Fibroblast of lung (primary cell): ENCODE measurements at regions not wholly inside any gene's neighbourhood (a gene's known extent, or its start where the extent isn't known, plus 50 kb on each side); places are given as distances from the start of the nearest gene placed in this dataset.

Experiments used
- DNase-seq, 2 donors: peaks; one replicate each; pipeline versions ENCODE4 v3.0.0 to v3.0.0-alpha.2; 2010; ENCODE audit warnings: low read depth in 2 of 2
- H2AFZ ChIP-seq: 2 replicates; pipeline ENCODE4 v1.5.1; 2012; ENCODE audit warnings: low read length, control low read depth, inconsistent platforms
- H3K27ac ChIP-seq: 2 replicates; pipeline ENCODE4 v1.5.1; 2011; ENCODE audit warnings: low read length, control low read depth; ENCODE audit not compliant: insufficient read depth
- H3K27me3 ChIP-seq: 2 replicates; pipeline ENCODE4 v1.5.1; 2011; ENCODE audit warnings: mild to moderate bottlenecking, low read length; ENCODE audit not compliant: control insufficient read depth, insufficient read depth
- H3K36me3 ChIP-seq: 2 replicates; pipeline ENCODE4 v1.5.1; 2011; ENCODE audit warnings: low read length; ENCODE audit not compliant: control insufficient read depth, insufficient read depth
- H3K4me1 ChIP-seq: 2 replicates; pipeline ENCODE4 v1.5.1; 2011; ENCODE audit warnings: low read length; ENCODE audit not compliant: control insufficient read depth, insufficient read depth; ENCODE audit errors: extremely low read depth
- H3K4me2 ChIP-seq: 2 replicates; pipeline ENCODE4 v1.5.1; 2011; ENCODE audit warnings: low read length, control low read depth; ENCODE audit not compliant: insufficient read depth; ENCODE audit errors: extremely low read depth
- H3K4me3 ChIP-seq, 4 experiments: fragments of 200-600 bp in 1 of 4; sonication (generic) in 1 of 4; replicated peaks in 1 of 4; 2 replicates each; pipeline ENCODE4 v1.5.1; 2011 to 2016; ENCODE audit warnings: low read length in 4 of 4, low read depth in 3 of 4, mild to moderate bottlenecking in 3 of 4, control low read depth in 2 of 4, inconsistent platforms in 1 of 4, mixed read lengths in 1 of 4; ENCODE audit not compliant: insufficient read depth in 1 of 4; ENCODE audit errors: control extremely low read depth in 1 of 4
- H3K79me2 ChIP-seq: 2 replicates; pipeline ENCODE4 v1.5.1; 2012; ENCODE audit warnings: mild to moderate bottlenecking, low read length, inconsistent platforms; ENCODE audit not compliant: control insufficient read depth, insufficient read depth
- H3K9ac ChIP-seq: 2 replicates; pipeline ENCODE4 v1.5.1; 2011; ENCODE audit warnings: mild to moderate bottlenecking, low read length, control low read depth; ENCODE audit not compliant: insufficient read depth
- H3K9me3 ChIP-seq: 2 replicates; pipeline ENCODE4 v1.5.1; 2012; ENCODE audit warnings: low read depth, low read length; ENCODE audit not compliant: control insufficient read depth, insufficient read depth
- H4K20me1 ChIP-seq: 2 replicates; pipeline ENCODE4 v1.5.1; 2011; ENCODE audit warnings: low read length; ENCODE audit not compliant: control insufficient read depth, insufficient read depth; ENCODE audit errors: extremely low read depth
- CTCF ChIP-seq, 2 donors: IDR thresholded peaks in 1 of 2; conservative IDR thresholded peaks in 1 of 2; 1 replicate in 1 of 2; 2 replicates in 1 of 2; pipeline ENCODE4 v1.5.1; 2011 to 2012; ENCODE audit warnings: low read length in 2 of 2, control low read depth in 1 of 2, inconsistent platforms in 1 of 2, low read depth in 1 of 2, mild to moderate bottlenecking in 1 of 2
- EZH2 ChIP-seq: IDR thresholded peaks from 2 replicates; pipeline ENCODE4 v1.5.1; 2012; ENCODE audit warnings: low read length, control low read depth, mild to moderate bottlenecking; ENCODE audit errors: missing control alignments

GRCh38 chr3:178329936-178330335, 206.3 kb upstream of the KCNMB2 start:
- H3K36me3 ChIP-seq, result no peaks in the 10 kb centered on the region
- peak overlapping the region; percentile 30 for H2AFZ ChIP-seq
- no peaks in the 10 kb centered on the region for H4K20me1 ChIP-seq
- DNase-seq, result no peak
- no peaks in the 10 kb centered on the region for H3K9me3 ChIP-seq
- H3K4me2 ChIP-seq, result no peak overlapping the region
- H3K4me3 ChIP-seq, result no peak overlapping the region
- H3K27ac ChIP-seq, result no peak overlapping the region
- H3K9ac ChIP-seq, result no peak overlapping the region
- TF ChIP-seq CTCF (conservative IDR thresholded peaks at IDR 0.05 in 1 of 2, IDR thresholded peaks at IDR 0.05 in 1 of 2; ENCODE audit: low read depth in 1 of 2, low read length in 2 of 2) (no peak), EZH2 (no peak)
- H3K79me2 ChIP-seq, result no peaks in the 10 kb centered on the region
- no peaks in the 10 kb centered on the region for H3K4me1 ChIP-seq
- no peaks in the 10 kb centered on the region for H3K27me3 ChIP-seq

DNA sequence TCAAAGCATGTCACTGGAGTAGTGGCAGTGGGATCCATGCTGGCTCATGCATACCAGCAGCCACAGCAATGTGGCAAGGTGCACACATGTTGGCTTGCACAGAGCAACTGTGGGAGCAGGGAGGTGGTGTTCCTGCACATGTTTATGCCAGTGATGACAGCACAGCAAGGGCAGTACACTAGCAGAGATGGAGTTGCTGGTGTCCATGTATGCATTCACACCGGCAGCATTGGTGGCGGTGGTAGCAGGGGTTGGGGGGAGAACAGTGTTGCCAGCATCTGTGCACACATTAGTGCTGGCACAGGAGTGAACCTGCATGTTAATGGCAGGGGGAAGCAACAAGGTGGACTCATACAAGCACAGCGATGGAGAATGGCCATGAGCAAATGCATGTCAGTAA, 202.0 kb upstream of the KCNMB2 start:
- H3K4me1 ChIP-seq, result no peaks in the 10 kb centered on the region
- no peak for DNase-seq
- no peaks in the 10 kb centered on the region for H4K20me1 ChIP-seq
- no peak overlapping the region for H2AFZ ChIP-seq
- H3K4me3 ChIP-seq, result no peak overlapping the region
- H3K27ac ChIP-seq, result no peak overlapping the region
- no peak overlapping the region for H3K9ac ChIP-seq
- H3K4me2 ChIP-seq, result no peak overlapping the region
- no peak for TF ChIP-seq EZH2
- no peak for TF ChIP-seq CTCF (conservative IDR thresholded peaks at IDR 0.05 in 1 of 2, IDR thresholded peaks at IDR 0.05 in 1 of 2; ENCODE audit: low read depth in 1 of 2, low read length in 2 of 2)
- no peaks in the 10 kb centered on the region for H3K9me3 ChIP-seq
- H3K27me3 ChIP-seq, result no peaks in the 10 kb centered on the region
- H3K36me3 ChIP-seq, result no peaks in the 10 kb centered on the region
- H3K79me2 ChIP-seq, result no peaks in the 10 kb centered on the region

GRCh38 chr3:178336336-178336735, 199.9 kb upstream of the KCNMB2 start:
- Histone ChIP-seq H4K20me1 (no peaks in the 10 kb centered on the region), H3K4me1 (no peaks in the 10 kb centered on the region), H3K9ac (no peak overlapping the region), H3K4me2 (no peak overlapping the region), H2AFZ (no peak overlapping the region), H3K9me3 (no peaks in the 10 kb centered on the region), H3K36me3 (no peaks in the 10 kb centered on the region), H3K27me3 (no peaks in the 10 kb centered on the region), H3K4me3 (no peak overlapping the region), H3K27ac (no peak overlapping the region), H3K79me2 (no peaks in the 10 kb centered on the region)
- TF ChIP-seq EZH2, result no peak
- TF ChIP-seq CTCF (conservative IDR thresholded peaks at IDR 0.05 in 1 of 2, IDR thresholded peaks at IDR 0.05 in 1 of 2; ENCODE audit: low read depth in 1 of 2, low read length in 2 of 2), result no peak
- DNase-seq, result no peak
